ENCODE measurements at regions not wholly inside any gene's neighbourhood (a gene's known extent, or its start where the extent isn't known, plus 50 kb on each side); places are given as distances from the start of the nearest gene placed in this dataset.
A peak's percentile ranks its signal among the peaks of the same experiment; 100 is the strongest.

GRCh38 chr2:203591642-203592041 lies 56.5 kb upstream of the RAPH1 start:
- H2AK5ac ChIP-seq (ENCODE audit: low read length): no peak overlapping the region
- H2BK5ac ChIP-seq (ENCODE audit: low read depth, low read length, poor library complexity): no peak overlapping the region

GRCh38 chr2:203592470-203592869 lies 57.4 kb upstream of the RAPH1 start:
- Histone ChIP-seq H3K9me3 (ENCODE audit: insufficient read depth, low read depth, low read length) (no peaks in the 10 kb centered on the region), H2BK5ac (ENCODE audit: low read depth, low read length, poor library complexity) (no peak overlapping the region), H3K9ac (ENCODE audit: low read length) (no peak overlapping the region), H4K91ac (ENCODE audit: low read depth, low read length) (no peak overlapping the region), H3K27ac (ENCODE audit: low read depth, low read length) (no peak overlapping the region), H4K8ac (ENCODE audit: low read depth, low read length) (no peak overlapping the region), H3K4ac (ENCODE audit: low read depth, low read length) (no peak overlapping the region), H3K23ac (ENCODE audit: low read length) (no peak overlapping the region), H3K4me3 (ENCODE audit: low read depth, low read length) (no peak overlapping the region), H2BK12ac (ENCODE audit: low read length) (no peak overlapping the region), H3K14ac (ENCODE audit: low read length) (no peak overlapping the region), H2AFZ (ENCODE audit: insufficient read depth, low read length, poor library complexity) (no peak overlapping the region), H3K4me2 (ENCODE audit: low read length) (no peak overlapping the region), H3K18ac (ENCODE audit: low read length) (no peak overlapping the region), H3K4me1 (ENCODE audit: control insufficient read depth in 1 of 2, insufficient read depth in 2 of 2, low read length in 2 of 2) (no peaks in the 10 kb centered on the region), H2AK5ac (ENCODE audit: low read length) (no peak overlapping the region), H2BK120ac (ENCODE audit: insufficient read depth, low read length, poor library complexity) (no peak overlapping the region), H3K79me1 (ENCODE audit: low read length) (no peaks in the 10 kb centered on the region), H4K12ac (ENCODE audit: low read depth, low read length) (no peak overlapping the region), H3K27me3 (ENCODE audit: insufficient read depth, low read length) (no peaks in the 10 kb centered on the region), H3K79me2 (ENCODE audit: control insufficient read depth, insufficient read depth, low read length, poor library complexity) (no peaks in the 10 kb centered on the region), H3K36me3 (ENCODE audit: control insufficient read depth in 1 of 2, insufficient read depth in 2 of 2, low read length in 2 of 2) (no peaks in the 10 kb centered on the region)
- no CpG with 5 or more reads among the region's 2 CpGs for WGBS (ENCODE audit: extremely low coverage, insufficient coverage, insufficient read length)
- no peak for DNase-seq

More at GRCh38 chr2:203591642-203592041, 56.5 kb upstream of the RAPH1 start:
- peaks cover 0 to 2% of the 10 kb centered on the region in 2 experiments for H3K4me1 ChIP-seq (ENCODE audit: control insufficient read depth in 1 of 2, insufficient read depth in 2 of 2, low read length in 2 of 2)
- no peaks in the 10 kb centered on the region for H3K27me3 ChIP-seq (ENCODE audit: insufficient read depth, low read length)
- no peaks in the 10 kb centered on the region for H3K9me3 ChIP-seq (ENCODE audit: insufficient read depth, low read depth, low read length)
- H3K36me3 ChIP-seq (ENCODE audit: control insufficient read depth in 1 of 2, insufficient read depth in 2 of 2, low read length in 2 of 2): no peaks in the 10 kb centered on the region
- H3K9ac ChIP-seq (ENCODE audit: low read length): no peak overlapping the region
- H4K12ac ChIP-seq (ENCODE audit: low read depth, low read length): no peak overlapping the region
- H3K4me2 ChIP-seq (ENCODE audit: low read length): no peak overlapping the region
- H3K79me1 ChIP-seq (ENCODE audit: low read length): peaks cover 2% of the 10 kb centered on the region
- no peak overlapping the region for H2AFZ ChIP-seq (ENCODE audit: insufficient read depth, low read length, poor library complexity)
- DNase-seq: peak in 1 of 2 donors; percentile 5
- H3K18ac ChIP-seq (ENCODE audit: low read length): no peak overlapping the region
- no peak overlapping the region for H3K14ac ChIP-seq (ENCODE audit: low read length)
- no peak overlapping the region for H2BK12ac ChIP-seq (ENCODE audit: low read length)
- H3K4ac ChIP-seq (ENCODE audit: low read depth, low read length): no peak overlapping the region
- H4K8ac ChIP-seq (ENCODE audit: low read depth, low read length): no peak overlapping the region
- H3K4me3 ChIP-seq (ENCODE audit: low read depth, low read length): no peak overlapping the region
- no peak overlapping the region for H3K23ac ChIP-seq (ENCODE audit: low read length)
- H2BK120ac ChIP-seq (ENCODE audit: insufficient read depth, low read length, poor library complexity): no peak overlapping the region
- H3K27ac ChIP-seq (ENCODE audit: low read depth, low read length): no peak overlapping the region
- H3K79me2 ChIP-seq (ENCODE audit: control insufficient read depth, insufficient read depth, low read length, poor library complexity): no peaks in the 10 kb centered on the region
- H4K91ac ChIP-seq (ENCODE audit: low read depth, low read length): no peak overlapping the region

DNA sequence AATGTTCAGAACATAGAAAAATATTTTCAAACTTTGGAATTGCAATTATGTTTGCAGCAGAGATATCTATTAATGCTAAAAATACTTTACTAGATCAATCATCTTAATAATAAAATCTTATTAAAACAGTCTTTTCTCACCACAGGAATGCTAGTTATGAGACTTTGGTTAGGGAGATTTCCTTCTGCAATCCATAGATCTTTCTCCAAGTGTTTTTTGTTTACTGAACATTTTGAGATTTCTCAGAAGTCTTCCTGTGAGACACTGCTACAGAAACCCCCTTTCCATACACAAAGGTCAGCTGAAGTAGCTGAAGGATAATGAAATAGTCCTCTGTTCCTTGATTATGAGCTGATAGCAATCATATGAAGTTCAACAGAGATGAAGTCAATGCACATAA lies 59.4 kb upstream of the RAPH1 start:
- H2BK12ac ChIP-seq (ENCODE audit: low read length): no peak overlapping the region
- no peak overlapping the region for H3K4me3 ChIP-seq (ENCODE audit: low read depth, low read length)
- H2AK5ac ChIP-seq (ENCODE audit: low read length): no peak overlapping the region
- H2BK5ac ChIP-seq (ENCODE audit: low read depth, low read length, poor library complexity): no peak overlapping the region
- H3K27ac ChIP-seq (ENCODE audit: low read depth, low read length): no peak overlapping the region
- H4K91ac ChIP-seq (ENCODE audit: low read depth, low read length): no peak overlapping the region
- H4K12ac ChIP-seq (ENCODE audit: low read depth, low read length): no peak overlapping the region
- H3K79me1 ChIP-seq (ENCODE audit: low read length): no peaks in the 10 kb centered on the region
- H3K4me1 ChIP-seq (ENCODE audit: control insufficient read depth in 1 of 2, insufficient read depth in 2 of 2, low read length in 2 of 2): no peaks in the 10 kb centered on the region
- no peaks in the 10 kb centered on the region for H3K9me3 ChIP-seq (ENCODE audit: insufficient read depth, low read depth, low read length)
- H2BK120ac ChIP-seq (ENCODE audit: insufficient read depth, low read length, poor library complexity): no peak overlapping the region
- no peak overlapping the region for H3K23ac ChIP-seq (ENCODE audit: low read length)
- no peak for DNase-seq
- no peak overlapping the region for H3K14ac ChIP-seq (ENCODE audit: low read length)
- no peak overlapping the region for H4K8ac ChIP-seq (ENCODE audit: low read depth, low read length)
- H3K18ac ChIP-seq (ENCODE audit: low read length): no peak overlapping the region
- H3K27me3 ChIP-seq (ENCODE audit: insufficient read depth, low read length): no peaks in the 10 kb centered on the region
- no peaks in the 10 kb centered on the region for H3K36me3 ChIP-seq (ENCODE audit: control insufficient read depth in 1 of 2, insufficient read depth in 2 of 2, low read length in 2 of 2)
- H2AFZ ChIP-seq (ENCODE audit: insufficient read depth, low read length, poor library complexity): no peak overlapping the region
- no peak overlapping the region for H3K4me2 ChIP-seq (ENCODE audit: low read length)
- H3K4ac ChIP-seq (ENCODE audit: low read depth, low read length): no peak overlapping the region
- H3K79me2 ChIP-seq (ENCODE audit: control insufficient read depth, insufficient read depth, low read length, poor library complexity): no peaks in the 10 kb centered on the region
- no peak overlapping the region for H3K9ac ChIP-seq (ENCODE audit: low read length)

GRCh38 chr2:203596183-203596582 lies 61.1 kb upstream of the RAPH1 start:
- WGBS (ENCODE audit: extremely low coverage, insufficient coverage, insufficient read length): no CpG with 5 or more reads among the region's 5 CpGs
- Histone ChIP-seq H2BK120ac (ENCODE audit: insufficient read depth, low read length, poor library complexity) (no peak overlapping the region), H3K4me2 (ENCODE audit: low read length) (no peak overlapping the region), H3K4ac (ENCODE audit: low read depth, low read length) (no peak overlapping the region), H2BK12ac (ENCODE audit: low read length) (no peak overlapping the region), H3K9ac (ENCODE audit: low read length) (no peak overlapping the region), H3K79me1 (ENCODE audit: low read length) (no peaks in the 10 kb centered on the region), H3K36me3 (ENCODE audit: control insufficient read depth in 1 of 2, insufficient read depth in 2 of 2, low read length in 2 of 2) (no peaks in the 10 kb centered on the region), H3K9me3 (ENCODE audit: insufficient read depth, low read depth, low read length) (no peaks in the 10 kb centered on the region), H3K4me1 (ENCODE audit: control insufficient read depth in 1 of 2, insufficient read depth in 2 of 2, low read length in 2 of 2) (no peaks in the 10 kb centered on the region), H4K91ac (ENCODE audit: low read depth, low read length) (no peak overlapping the region), H4K8ac (ENCODE audit: low read depth, low read length) (no peak overlapping the region), H3K18ac (ENCODE audit: low read length) (no peak overlapping the region), H3K27me3 (ENCODE audit: insufficient read depth, low read length) (no peaks in the 10 kb centered on the region), H3K79me2 (ENCODE audit: control insufficient read depth, insufficient read depth, low read length, poor library complexity) (no peaks in the 10 kb centered on the region), H2BK5ac (ENCODE audit: low read depth, low read length, poor library complexity) (no peak overlapping the region), H4K12ac (ENCODE audit: low read depth, low read length) (no peak overlapping the region), H2AFZ (ENCODE audit: insufficient read depth, low read length, poor library complexity) (no peak overlapping the region), H3K23ac (ENCODE audit: low read length) (no peak overlapping the region), H3K14ac (ENCODE audit: low read length) (no peak overlapping the region), H3K27ac (ENCODE audit: low read depth, low read length) (no peak overlapping the region), H2AK5ac (ENCODE audit: low read length) (no peak overlapping the region), H3K4me3 (ENCODE audit: low read depth, low read length) (no peak overlapping the region)
- no peak for DNase-seq

DNA sequence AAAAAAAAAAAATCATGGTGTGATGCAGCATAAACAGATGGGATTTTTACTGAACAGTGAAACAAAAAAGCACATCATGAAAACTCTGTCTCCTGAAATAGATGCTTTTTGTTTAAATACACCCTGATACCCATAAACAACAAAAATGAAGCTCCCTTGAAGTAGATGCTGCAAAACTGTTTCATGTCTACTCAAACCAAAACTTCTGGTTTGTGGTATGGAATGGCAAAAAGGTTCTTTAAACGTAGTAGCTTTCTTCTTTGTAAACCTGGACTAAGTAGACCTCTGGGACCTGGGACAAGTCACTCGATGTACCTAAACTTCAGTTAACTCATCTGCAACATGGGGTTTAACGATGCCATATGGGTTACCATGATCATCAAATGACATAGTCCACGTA lies 64.4 kb upstream of the RAPH1 start:
- Histone ChIP-seq H3K4me2 (ENCODE audit: low read length) (no peak overlapping the region), H2BK5ac (ENCODE audit: low read depth, low read length, poor library complexity) (no peak overlapping the region), H3K4ac (ENCODE audit: low read depth, low read length) (no peak overlapping the region), H3K18ac (ENCODE audit: low read length) (no peak overlapping the region), H3K9ac (ENCODE audit: low read length) (no peak overlapping the region), H3K4me3 (ENCODE audit: low read depth, low read length) (no peak overlapping the region), H4K91ac (ENCODE audit: low read depth, low read length) (no peak overlapping the region), H2BK120ac (ENCODE audit: insufficient read depth, low read length, poor library complexity) (no peak overlapping the region), H2BK12ac (ENCODE audit: low read length) (no peak overlapping the region), H3K36me3 (ENCODE audit: control insufficient read depth in 1 of 2, insufficient read depth in 2 of 2, low read length in 2 of 2) (no peaks in the 10 kb centered on the region), H3K79me1 (ENCODE audit: low read length) (no peaks in the 10 kb centered on the region), H3K27ac (ENCODE audit: low read depth, low read length) (no peak overlapping the region), H3K4me1 (ENCODE audit: control insufficient read depth in 1 of 2, insufficient read depth in 2 of 2, low read length in 2 of 2) (no peaks in the 10 kb centered on the region), H3K23ac (ENCODE audit: low read length) (no peak overlapping the region), H4K8ac (ENCODE audit: low read depth, low read length) (no peak overlapping the region), H3K14ac (ENCODE audit: low read length) (no peak overlapping the region), H3K79me2 (ENCODE audit: control insufficient read depth, insufficient read depth, low read length, poor library complexity) (no peaks in the 10 kb centered on the region), H2AFZ (ENCODE audit: insufficient read depth, low read length, poor library complexity) (no peak overlapping the region), H3K9me3 (ENCODE audit: insufficient read depth, low read depth, low read length) (no peaks in the 10 kb centered on the region), H3K27me3 (ENCODE audit: insufficient read depth, low read length) (no peaks in the 10 kb centered on the region), H4K12ac (ENCODE audit: low read depth, low read length) (no peak overlapping the region), H2AK5ac (ENCODE audit: low read length) (no peak overlapping the region)
- no CpG with 5 or more reads among the region's 4 CpGs for WGBS (ENCODE audit: extremely low coverage, insufficient coverage, insufficient read length)
- DNase-seq: no peak

Data from trophoblast cell (in vitro differentiated cells and primary cell).